K562 (cell line): ENCODE measurements at regions not wholly inside any gene's neighbourhood (a gene's known extent, or its start where the extent isn't known, plus 50 kb on each side); places are given as distances from the start of the nearest gene placed in this dataset.
A peak's percentile ranks its signal among the peaks of the same experiment; 100 is the strongest.

Experiments
- ATAC-seq: fragments of 200-7000 bp; cut with Tn5 transposase; 3 replicates; pipeline ENCODE4 v1.9.1; 2020; ENCODE audit warnings: moderate library complexity
- BruUV-seq: library from RNA; stranded (reverse); fragments of 400-500 nt; replicated peaks from 2 replicates; lab custom pipeline; 2021; lab: Mats Ljungman, UMichigan
- CTCF ChIA-PET: fragments of 300-600 bp; formaldehyde crosslinking; extraction: SDS; loops from one replicate; lab custom pipeline; 2021; ENCODE audit warnings: low intra/inter-chr PET ratio; lab: Yijun Ruan, JAX
- POLR2A ChIA-PET: fragments of 300-600, 350-650 bp; sonication (Branson Sonifier 250); formaldehyde crosslinking; extraction: SDS; loops from one replicate; lab custom pipeline; 2021; ENCODE audit warnings: antibody characterized with exemption, inconsistent platforms; lab: Yijun Ruan, JAX
- DNase-seq, 4 experiments: peaks; one replicate each; pipeline versions ENCODE4 v3.0.0 to v3.0.0-alpha.2; 2011 to 2018; ENCODE audit warnings: low spot score in 3 of 4, mixed read lengths in 3 of 4; ENCODE audit errors: extremely low read depth in 1 of 4
- FAIRE-seq: peaks from 2 replicates; lab custom pipeline; 2011; peaks lifted over from hg19 to GRCh38; lab: Jason Lieb, UNC
- H2AFZ ChIP-seq: 2 replicates; pipeline ENCODE4 v1.6.0; 2011; ENCODE audit warnings: low read depth, low read length, control low read depth, inconsistent platforms
- H3K27ac ChIP-seq: fragments of 200-600 bp; 3 replicates; pipeline ENCODE4 v1.8.0; 2011; ENCODE audit warnings: low read depth, mild to moderate bottlenecking, control low read depth, inconsistent platforms, low read length, moderate library complexity, mixed read lengths; ENCODE audit errors: extremely low read depth
- H3K27me3 ChIP-seq, 2 experiments: fragments of 300-600 bp in 1 of 2; 2 replicates in 1 of 2; 3 replicates in 1 of 2; pipeline versions ENCODE4 v1.6.0 to v1.8.0; 2011; ENCODE audit warnings: inconsistent platforms in 2 of 2, low read length in 2 of 2, mild to moderate bottlenecking in 1 of 2, mixed read lengths in 1 of 2, moderate library complexity in 1 of 2; ENCODE audit not compliant: control insufficient read depth in 2 of 2, insufficient read depth in 2 of 2
- H3K36me3 ChIP-seq: fragments of 300-600 bp; 3 replicates; pipeline ENCODE4 v1.8.0; 2011; ENCODE audit warnings: mild to moderate bottlenecking, low read length, inconsistent platforms; ENCODE audit not compliant: control insufficient read depth, insufficient read depth
- H3K4me1 ChIP-seq, 2 experiments: fragments of 200-600 bp in 1 of 2; replicated peaks in 1 of 2; 2 replicates in 1 of 2; 3 replicates in 1 of 2; pipeline versions ENCODE4 v1.5.1 to v1.8.0; 2011; ENCODE audit warnings: inconsistent platforms in 2 of 2, low read length in 2 of 2, mild to moderate bottlenecking in 1 of 2, mixed read lengths in 1 of 2, moderate library complexity in 1 of 2; ENCODE audit not compliant: control insufficient read depth in 2 of 2, insufficient read depth in 2 of 2
- H3K4me2 ChIP-seq: 2 replicates; pipeline ENCODE4 v1.6.1; 2011; ENCODE audit warnings: low read length, control low read depth, inconsistent platforms, mixed read lengths; ENCODE audit not compliant: insufficient read depth
- H3K4me3 ChIP-seq: fragments of 200-600 bp; sonication (generic), shearing (Covaris generic); 2 replicates; pipeline ENCODE4 v1.5.1; 2016; ENCODE audit warnings: control low read depth, inconsistent platforms
- H3K79me2 ChIP-seq: fragments of 200-600 bp; 3 replicates; pipeline ENCODE4 v1.8.0; 2011; ENCODE audit warnings: low read length, inconsistent platforms; ENCODE audit not compliant: control insufficient read depth, insufficient read depth
- H3K9ac ChIP-seq, 2 experiments: 2 replicates each; pipeline versions ENCODE4 v1.6.0 to v1.6.1; 2011; ENCODE audit warnings: low read depth in 2 of 2, low read length in 2 of 2, control low read depth in 1 of 2, inconsistent platforms in 1 of 2, mild to moderate bottlenecking in 1 of 2, mixed read lengths in 1 of 2; ENCODE audit not compliant: insufficient read depth in 1 of 2
- H3K9me1 ChIP-seq: one replicate; pipeline ENCODE4 v1.6.0; 2011; ENCODE audit warnings: inconsistent platforms, mild to moderate bottlenecking, low read length, moderate library complexity; ENCODE audit not compliant: control insufficient read depth, insufficient read depth
- H3K9me3 ChIP-seq: replicated peaks from 2 replicates; pipeline ENCODE4 v1.5.1; 2011; ENCODE audit warnings: low read depth, low read length, inconsistent platforms; ENCODE audit not compliant: control insufficient read depth, insufficient read depth
- H4K20me1 ChIP-seq: replicated peaks from 2 replicates; pipeline ENCODE4 v1.6.1; 2011; ENCODE audit warnings: low read length, inconsistent platforms, mixed read lengths; ENCODE audit not compliant: control insufficient read depth, insufficient read depth
- CHCHD3 ChIP-seq: fragments of 250-450 bp; sonication (Bioruptor Pico); IDR thresholded peaks from 2 replicates; pipeline ENCODE4 v2.1.2; 2022; ENCODE audit warnings: mild to moderate bottlenecking
- MLLT1 ChIP-seq, 2 experiments: fragments of 450-650 bp; IDR thresholded peaks; 2 replicates each; pipeline ENCODE4 v1.6.1; 2016
- NUFIP1 ChIP-seq: fragments of 450-650 bp; IDR thresholded peaks from 2 replicates; pipeline ENCODE4 v1.6.1; 2018; ENCODE audit not compliant: partially characterized antibody
- PHTF2 ChIP-seq: fragments of 250-450 bp; sonication (Bioruptor Pico); IDR thresholded peaks from 2 replicates; pipeline ENCODE4 v1.5.0; 2021; ENCODE audit warnings: mild to moderate bottlenecking
- PRPF4 ChIP-seq: fragments of 200-400 bp; formaldehyde crosslinking; IDR thresholded peaks from one replicate; pipeline ENCODE4 v1.6.1; 2017; ENCODE audit warnings: low read length, low read depth, mild to moderate bottlenecking; ENCODE audit not compliant: insufficient read depth, poor library complexity, severe bottlenecking
- SMARCA4 ChIP-seq: fragments of 450-650 bp; IDR thresholded peaks from 2 replicates; pipeline ENCODE4 v1.6.1; 2016
- ZNF174 ChIP-seq: fragments of 250-450 bp; sonication (Bioruptor Pico); IDR thresholded peaks from 2 replicates; pipeline ENCODE4 v1.4.0; 2020; ENCODE audit warnings: mild to moderate bottlenecking
- ZNF668 ChIP-seq: fragments of 250-450 bp; sonication (Bioruptor Pico); IDR thresholded peaks from 2 replicates; pipeline ENCODE4 v1.8.0; 2022; ENCODE audit warnings: mild to moderate bottlenecking, inconsistent platforms
- WGBS: fragments of 100-300 bp; shearing (Covaris generic); methylation state at CpG from one replicate; pipeline ENCODE4 v1.1.6; 2016; ENCODE audit warnings: low coverage, mixed read lengths; ENCODE audit not compliant: insufficient coverage; ENCODE audit errors: missing lambda C conversion rate; 5-methylcytosine and 5-hydroxymethylcytosine counted together
- in situ Hi-C: fragments of 300-500 bp; cut with MboI; formaldehyde crosslinking; loops from 4 replicates; pipeline ENCODE4 v1.15.0; 2018; ENCODE audit warnings: inconsistent platforms, mixed read lengths
- intact Hi-C: fragments of 100-400 bp; cut with micrococcal nuclease; formaldehyde crosslinking; loops from 2 replicates; pipeline ENCODE4 v1.14.2; 2022
- TF ChIP-seq, protein P1 (sequence below), 2 experiments: IDR thresholded peaks in 1 of 2; conservative IDR thresholded peaks in 1 of 2; 2 replicates each; pipeline ENCODE4 v1.6.1; 2016; ENCODE audit warnings: low read depth in 2 of 2, mild to moderate bottlenecking in 1 of 2, missing compliant biosample characterization in 1 of 2, missing genetic modification characterization in 1 of 2, moderate library complexity in 1 of 2

- H3K4me3 ChIP-seq: no peak overlapping the region
- no peaks in the 10 kb centered on the region; a peak in 1 of 5 replicates for H3K4me1 ChIP-seq
- H3K27ac ChIP-seq: no peak overlapping the region
- no peak overlapping the region for H2AFZ ChIP-seq
- POLR2A ChIA-PET: no interaction called here
- intact Hi-C loops: loop anchor here (1.0 to 10.0 kb wide), 4 partner anchors 127 to 802 kb away; no protein-coding TSS in a partner anchor
- no peaks in the 10 kb centered on the region for H4K20me1 ChIP-seq
- H3K27me3 ChIP-seq: 0 out of 5 replicates have a peak, but pooled peaks cover 0 to 2% of the 10 kb centered on the region in 2 experiments
- H3K79me2 ChIP-seq: no peaks in the 10 kb centered on the region
- peak; percentile 91 for ATAC-seq
- 1% methylated on average over 8 of the region's 8 CpGs for whole genome bisulfite sequencing
- no peaks in the 10 kb centered on the region for H3K9me1 ChIP-seq
- H3K9ac ChIP-seq: no peak overlapping the region
- H3K36me3 ChIP-seq: no peaks in the 10 kb centered on the region
- H3K9me3 ChIP-seq: no peaks in the 10 kb centered on the region
- peak; percentile 92 for FAIRE-seq
- CTCF ChIA-PET: interaction anchor here (0.5 to 2.0 kb wide), 6 partner anchors 127 to 1605 kb away, joined by 3 to 14 read pairs (median 8); no protein-coding TSS in a partner anchor
- peak; percentile 45 to 65 (median 54) for DNase-seq
- in situ Hi-C loops: loop anchor here (5.0 to 25.0 kb wide), 3 partner anchors 534 to 902 kb away; partner anchors contain the start of gene MYCN
- H3K4me2 ChIP-seq: no peak overlapping the region
- BruUV-seq: no TSS peak
- TF ChIP-seq SMARCA4 (no peak), ZNF174 (no peak), PHTF2 (no peak), PRPF4 (no peak), ZNF668 (CRISPR knock-in tag) (no peak), MLLT1 (IDR thresholded peaks at IDR 0.05) (no peak), CHCHD3 (CRISPR knock-in tag) (no peak), NUFIP1 (no peak)
- TF ChIP-seq, protein P1, sequence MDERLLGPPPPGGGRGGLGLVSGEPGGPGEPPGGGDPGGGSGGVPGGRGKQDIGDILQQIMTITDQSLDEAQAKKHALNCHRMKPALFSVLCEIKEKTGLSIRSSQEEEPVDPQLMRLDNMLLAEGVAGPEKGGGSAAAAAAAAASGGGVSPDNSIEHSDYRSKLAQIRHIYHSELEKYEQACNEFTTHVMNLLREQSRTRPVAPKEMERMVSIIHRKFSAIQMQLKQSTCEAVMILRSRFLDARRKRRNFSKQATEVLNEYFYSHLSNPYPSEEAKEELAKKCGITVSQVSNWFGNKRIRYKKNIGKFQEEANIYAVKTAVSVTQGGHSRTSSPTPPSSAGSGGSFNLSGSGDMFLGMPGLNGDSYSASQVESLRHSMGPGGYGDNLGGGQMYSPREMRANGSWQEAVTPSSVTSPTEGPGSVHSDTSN (CRISPR knock-in tag; IDR thresholded peaks at IDR 0.05; ENCODE audit: low read depth): no peak
- TF ChIP-seq, protein P1 (tag; conservative IDR thresholded peaks at IDR 0.05; ENCODE audit: low read depth): peak; percentile 36; the same call in 1 of the 2 replicates
Measured at GRCh38 chr2:16773080-16773713, 107.6 kb upstream of the CYRIA start.
